Tibial nerve (tissue), 4 donors: ENCODE measurements at regions not wholly inside any gene's neighbourhood (a gene's known extent, or its start where the extent isn't known, plus 50 kb on each side); places are given as distances from the start of the nearest gene placed in this dataset.

Experiments used
- EP300 ChIP-seq, 2 donors: sonication (generic); formaldehyde crosslinking; IDR thresholded peaks; one replicate each; pipeline ENCODE4 v1.6.1; 2017; ENCODE audit warnings: antibody characterized with exemption in 2 of 2, mild to moderate bottlenecking in 1 of 2
- TF ChIP-seq, protein P1 (sequence below), 5 experiments: fragments of 200-600 bp in 3 of 5; fragments of 450-650 bp in 2 of 5; sonication (generic) in 3 of 5; IDR thresholded peaks; one replicate each; pipeline ENCODE4 v1.5.1; 2016 to 2019; ENCODE audit warnings: antibody characterized with exemption in 5 of 5, mild to moderate bottlenecking in 3 of 5, moderate library complexity in 2 of 5

DNA sequence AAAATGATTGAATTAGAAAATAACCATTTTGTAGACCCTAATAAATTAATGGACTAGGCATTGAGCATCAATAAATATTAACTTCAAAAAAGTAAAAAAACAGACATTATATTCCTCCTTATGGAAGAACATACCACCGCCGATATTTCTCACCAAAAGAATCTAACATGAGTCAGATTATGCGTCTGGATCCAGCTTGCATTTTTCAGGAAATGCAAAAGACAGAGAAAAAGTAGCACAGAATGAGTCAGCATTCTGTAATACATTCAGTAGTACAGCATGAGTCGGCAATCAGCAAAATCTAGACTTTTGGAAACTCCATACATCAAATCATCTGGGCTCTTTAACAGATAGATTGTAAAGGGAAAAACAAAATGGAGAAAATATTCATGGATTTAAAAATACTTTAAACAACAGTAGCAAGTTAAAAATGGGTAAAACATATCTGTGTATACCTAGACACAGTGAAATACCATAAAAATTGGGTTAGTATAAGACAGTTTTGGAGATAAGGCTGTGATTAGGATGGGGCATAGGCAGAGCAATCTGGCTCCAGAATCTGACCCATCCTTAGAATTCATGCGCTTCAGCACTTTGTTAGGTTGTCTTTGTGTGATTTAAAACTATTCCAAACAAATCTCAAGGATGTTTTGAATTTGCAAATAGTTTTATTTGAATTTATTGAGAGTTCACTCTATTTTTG is 633.0 kb upstream of the FAM241A start:
- TF ChIP-seq, protein P1, sequence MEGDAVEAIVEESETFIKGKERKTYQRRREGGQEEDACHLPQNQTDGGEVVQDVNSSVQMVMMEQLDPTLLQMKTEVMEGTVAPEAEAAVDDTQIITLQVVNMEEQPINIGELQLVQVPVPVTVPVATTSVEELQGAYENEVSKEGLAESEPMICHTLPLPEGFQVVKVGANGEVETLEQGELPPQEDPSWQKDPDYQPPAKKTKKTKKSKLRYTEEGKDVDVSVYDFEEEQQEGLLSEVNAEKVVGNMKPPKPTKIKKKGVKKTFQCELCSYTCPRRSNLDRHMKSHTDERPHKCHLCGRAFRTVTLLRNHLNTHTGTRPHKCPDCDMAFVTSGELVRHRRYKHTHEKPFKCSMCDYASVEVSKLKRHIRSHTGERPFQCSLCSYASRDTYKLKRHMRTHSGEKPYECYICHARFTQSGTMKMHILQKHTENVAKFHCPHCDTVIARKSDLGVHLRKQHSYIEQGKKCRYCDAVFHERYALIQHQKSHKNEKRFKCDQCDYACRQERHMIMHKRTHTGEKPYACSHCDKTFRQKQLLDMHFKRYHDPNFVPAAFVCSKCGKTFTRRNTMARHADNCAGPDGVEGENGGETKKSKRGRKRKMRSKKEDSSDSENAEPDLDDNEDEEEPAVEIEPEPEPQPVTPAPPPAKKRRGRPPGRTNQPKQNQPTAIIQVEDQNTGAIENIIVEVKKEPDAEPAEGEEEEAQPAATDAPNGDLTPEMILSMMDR (IDR thresholded peaks at IDR 0.05), result no peak
- no peak for TF ChIP-seq EP300 (IDR thresholded peaks at IDR 0.05)
